ENCODE measurements at regions not wholly inside any gene's neighbourhood (a gene's known extent, or its start where the extent isn't known, plus 50 kb on each side); places are given as distances from the start of the nearest gene placed in this dataset.

- Histone ChIP-seq H2BK12ac (ENCODE audit: insufficient read length, low read depth, low read length) (no peak overlapping the region), H3K4me1 (ENCODE audit: insufficient read depth, low read length) (no peaks in the 10 kb centered on the region), H3K23me2 (ENCODE audit: insufficient read length, low read depth, low read length, poor library complexity, severe bottlenecking) (no peaks in the 10 kb centered on the region), H3K79me1 (ENCODE audit: insufficient read depth, low read depth, low read length, poor library complexity, severe bottlenecking) (no peaks in the 10 kb centered on the region), H3K56ac (ENCODE audit: insufficient read length, low read depth, low read length) (no peak overlapping the region), H3K27ac (ENCODE audit: insufficient read length, low read depth, low read length) (no peak overlapping the region), H3K4me2 (ENCODE audit: insufficient read depth, insufficient read length, low read length) (no peak overlapping the region), H2BK20ac (ENCODE audit: low read depth, low read length, poor library complexity, severe bottlenecking) (no peak overlapping the region), H3K79me2 (ENCODE audit: insufficient read depth, low read length) (no peaks in the 10 kb centered on the region), H4K20me1 (ENCODE audit: control insufficient read depth, insufficient read depth, insufficient read length) (no peaks in the 10 kb centered on the region), H3K4ac (ENCODE audit: low read depth, low read length) (no peak overlapping the region), H4K5ac (ENCODE audit: insufficient read length, low read depth, low read length) (no peak overlapping the region), H2BK5ac (ENCODE audit: insufficient read length, low read length) (no peak overlapping the region), H3K23ac (ENCODE audit: insufficient read length, low read depth, low read length) (no peak overlapping the region), H2BK15ac (ENCODE audit: low read depth, low read length) (no peak overlapping the region), H3K14ac (ENCODE audit: insufficient read depth, low read length) (no peak overlapping the region), H3K9me3 (ENCODE audit: control insufficient read depth, low read depth, low read length) (no peaks in the 10 kb centered on the region), H4K91ac (ENCODE audit: insufficient read length, low read depth, low read length) (no peak overlapping the region), H2AFZ (ENCODE audit: low read length) (no peak overlapping the region), H3T11ph (ENCODE audit: low read length) (no peak overlapping the region), H2BK120ac (ENCODE audit: low read depth, low read length, poor library complexity, severe bottlenecking) (no peak overlapping the region), H3K27me3 (ENCODE audit: insufficient read depth, low read length) (no peaks in the 10 kb centered on the region), H3K18ac (ENCODE audit: insufficient read length, low read depth, low read length) (no peak overlapping the region), H4K8ac (replicated peaks; ENCODE audit: insufficient read length, low read depth, low read length) (no peak overlapping the region), H2AK5ac (ENCODE audit: insufficient read length, low read length) (no peak overlapping the region), H3K9ac (ENCODE audit: extremely low read depth, insufficient read length, low read length) (no peak overlapping the region)
- peaks cover 3 to 4% of the 10 kb centered on the region in 2 experiments; a peak in 2 of 4 replicates for H3K4me1 Mint-ChIP-seq
- TF ChIP-seq CTCF (conservative IDR thresholded peaks at IDR 0.05) = no peak
- DNase-seq = no peak
- H3K27ac Mint-ChIP-seq = no peak overlapping the region
- no peak overlapping the region for H3K4me3 Mint-ChIP-seq
- H3K9me3 Mint-ChIP-seq = no peaks in the 10 kb centered on the region
- peaks cover 2% of the 10 kb centered on the region; the same call in 1 of the 2 replicates for H3K27me3 Mint-ChIP-seq (ENCODE audit: low read depth)
- H3K36me3 Mint-ChIP-seq (ENCODE audit: insufficient read depth in 1 of 3, low read depth in 3 of 3) = no peaks in the 10 kb centered on the region
- no CpG with 5 or more reads among the region's 2 CpGs for WGBS (ENCODE audit: extremely low coverage, insufficient read length, low lambda C conversion rate)
Observed at GRCh38 chr13:109595471-109595870, 190.9 kb downstream of the IRS2 start.

Measured in H9 (cell line).